Gastrocnemius medialis (tissue), 4 donors: ENCODE measurements at regions not wholly inside any gene's neighbourhood (a gene's known extent, or its start where the extent isn't known, plus 50 kb on each side); places are given as distances from the start of the nearest gene placed in this dataset.
A peak's percentile ranks its signal among the peaks of the same experiment; 100 is the strongest.

Experiments
- ATAC-seq, 2 donors: fragments of 150-250 bp; one replicate each; pipeline ENCODE4 v1.9.1; 2016
- DNase-seq, 2 donors: peaks; one replicate each; pipeline ENCODE4 v3.0.0-alpha.2; 2019
- H3K27ac ChIP-seq, 4 donors: fragments of 200-600 bp; sonication (generic); 1 replicate in 1 of 4; 2 replicates in 3 of 4; pipeline ENCODE4 v1.5.1; 2016 to 2018; ENCODE audit warnings: mild to moderate bottlenecking in 2 of 4, moderate library complexity in 1 of 4
- H3K27me3 ChIP-seq, 3 donors: fragments of 200-600 bp; sonication (generic) in 2 of 3; 1 replicate in 1 of 3; 2 replicates in 2 of 3; pipeline versions ENCODE4 v1.5.1 to v1.6.0; 2016 to 2019; ENCODE audit warnings: mild to moderate bottlenecking in 1 of 3, moderate library complexity in 1 of 3
- H3K36me3 ChIP-seq, 2 donors: fragments of 200-600 bp; sonication (generic) in 1 of 2; one replicate each; pipeline ENCODE4 v1.5.1; 2017 to 2018
- H3K4me1 ChIP-seq, 2 donors: fragments of 200-600 bp; sonication (generic) in 1 of 2; one replicate each; pipeline ENCODE4 v1.5.1; 2016 to 2017; ENCODE audit warnings: mild to moderate bottlenecking in 2 of 2
- H3K4me3 ChIP-seq, 4 donors: fragments of 200-600 bp; sonication (generic) in 3 of 4; 1 replicate in 1 of 4; 2 replicates in 3 of 4; pipeline ENCODE4 v1.5.1; 2016 to 2019; ENCODE audit warnings: mild to moderate bottlenecking in 2 of 4
- H3K9me3 ChIP-seq, 3 donors: fragments of 200-600 bp; sonication (generic) in 2 of 3; 1 replicate in 1 of 3; 2 replicates in 2 of 3; pipeline ENCODE4 v1.5.1; 2016 to 2019
- POLR2A ChIP-seq, 2 donors: fragments of 450-650 bp; IDR thresholded peaks; one replicate each; pipeline ENCODE4 v1.6.1; 2017; ENCODE audit warnings: antibody characterized with exemption in 2 of 2, mild to moderate bottlenecking in 2 of 2, moderate library complexity in 2 of 2
- in situ Hi-C, 4 donors: fragments of 200-750 bp; cut with MboI; loops; one replicate each; pipeline versions ENCODE4 v1.15.0 to v1.8.0; 2017; ENCODE audit warnings: low sequenced_read_pairs in 4 of 4
- intact Hi-C: fragments of 100-400 bp; cut with DNase I; formaldehyde crosslinking; loops from one replicate; pipeline ENCODE4 v1.15.1; 2023; ENCODE audit warnings: low total_unique reads
- TF ChIP-seq, protein P1 (sequence below), 5 experiments: fragments of 450-650 bp in 3 of 5; fragments of 200-600 bp in 2 of 5; sonication (generic) in 2 of 5; IDR thresholded peaks in 4 of 5; conservative IDR thresholded peaks in 1 of 5; 1 replicate in 4 of 5; 2 replicates in 1 of 5; pipeline ENCODE4 v1.5.1; 2016 to 2019; ENCODE audit warnings: antibody characterized with exemption in 5 of 5, mild to moderate bottlenecking in 3 of 5, moderate library complexity in 3 of 5

DNA sequence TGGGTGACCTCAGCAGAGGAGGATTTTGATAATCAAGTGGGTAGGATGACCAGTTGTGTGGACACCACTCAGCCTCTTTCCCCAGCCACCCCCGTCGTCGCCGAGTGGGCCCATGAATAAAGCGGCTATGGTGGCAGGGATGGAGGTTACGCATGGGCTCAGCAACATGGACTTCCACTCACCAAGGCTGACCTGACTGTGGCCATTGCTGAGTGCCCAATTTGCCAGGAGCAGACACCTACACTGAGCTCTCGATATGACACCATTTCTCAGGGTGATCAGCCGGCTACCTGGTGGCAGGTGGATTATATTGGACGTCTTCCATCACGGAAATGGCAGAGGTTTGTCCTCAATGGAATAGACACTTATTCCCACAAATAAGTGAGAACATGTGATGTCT lies 361.3 kb downstream of the KLHL4 start:
- no peaks in the 10 kb centered on the region for H3K27me3 ChIP-seq
- ATAC-seq: no peak
- intact Hi-C loops: no loop called here
- no peaks in the 10 kb centered on the region for H3K9me3 ChIP-seq
- in situ Hi-C loops: no loop called here
- H3K36me3 ChIP-seq: no peaks in the 10 kb centered on the region
- no peak for DNase-seq
- no peak for TF ChIP-seq POLR2A (IDR thresholded peaks at IDR 0.05)
- TF ChIP-seq, protein P1, sequence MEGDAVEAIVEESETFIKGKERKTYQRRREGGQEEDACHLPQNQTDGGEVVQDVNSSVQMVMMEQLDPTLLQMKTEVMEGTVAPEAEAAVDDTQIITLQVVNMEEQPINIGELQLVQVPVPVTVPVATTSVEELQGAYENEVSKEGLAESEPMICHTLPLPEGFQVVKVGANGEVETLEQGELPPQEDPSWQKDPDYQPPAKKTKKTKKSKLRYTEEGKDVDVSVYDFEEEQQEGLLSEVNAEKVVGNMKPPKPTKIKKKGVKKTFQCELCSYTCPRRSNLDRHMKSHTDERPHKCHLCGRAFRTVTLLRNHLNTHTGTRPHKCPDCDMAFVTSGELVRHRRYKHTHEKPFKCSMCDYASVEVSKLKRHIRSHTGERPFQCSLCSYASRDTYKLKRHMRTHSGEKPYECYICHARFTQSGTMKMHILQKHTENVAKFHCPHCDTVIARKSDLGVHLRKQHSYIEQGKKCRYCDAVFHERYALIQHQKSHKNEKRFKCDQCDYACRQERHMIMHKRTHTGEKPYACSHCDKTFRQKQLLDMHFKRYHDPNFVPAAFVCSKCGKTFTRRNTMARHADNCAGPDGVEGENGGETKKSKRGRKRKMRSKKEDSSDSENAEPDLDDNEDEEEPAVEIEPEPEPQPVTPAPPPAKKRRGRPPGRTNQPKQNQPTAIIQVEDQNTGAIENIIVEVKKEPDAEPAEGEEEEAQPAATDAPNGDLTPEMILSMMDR (IDR thresholded peaks at IDR 0.05 in 4 of 5, conservative IDR thresholded peaks at IDR 0.05 in 1 of 5): no peak
- no peak overlapping the region for H3K27ac ChIP-seq
- no peaks in the 10 kb centered on the region for H3K4me1 ChIP-seq
- no peak overlapping the region for H3K4me3 ChIP-seq

DNA sequence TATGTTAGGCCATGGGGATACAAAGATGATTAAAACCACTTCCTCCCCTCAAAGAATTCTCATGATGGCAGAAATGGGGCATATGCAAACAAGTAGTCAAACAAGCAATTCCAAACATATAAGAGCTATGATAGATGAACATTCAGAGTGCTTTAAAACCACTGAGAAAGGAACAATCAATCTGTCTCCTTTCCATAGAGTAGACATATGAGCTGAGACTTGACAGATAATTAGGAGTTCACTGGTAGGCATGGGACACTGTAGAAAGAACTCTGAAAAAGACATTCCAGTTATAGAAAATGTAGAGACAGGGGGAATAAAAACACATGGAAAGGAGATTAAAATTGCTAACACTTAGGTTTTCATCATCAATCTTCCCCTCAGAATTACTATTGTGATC lies 372.8 kb downstream of the KLHL4 start:
- H3K36me3 ChIP-seq: no peaks in the 10 kb centered on the region
- H3K27ac ChIP-seq: no peak overlapping the region
- TF ChIP-seq, protein P1 (IDR thresholded peaks at IDR 0.05 in 4 of 5, conservative IDR thresholded peaks at IDR 0.05 in 1 of 5): no peak
- TF ChIP-seq POLR2A (IDR thresholded peaks at IDR 0.05): no peak
- no peaks in the 10 kb centered on the region for H3K9me3 ChIP-seq
- DNase-seq (no peak), ATAC-seq (no peak)
- H3K4me3 ChIP-seq: no peak overlapping the region
- in situ Hi-C loops: no loop called here
- H3K4me1 ChIP-seq: no peaks in the 10 kb centered on the region
- no peaks in the 10 kb centered on the region for H3K27me3 ChIP-seq
- intact Hi-C loops: no loop called here

DNA sequence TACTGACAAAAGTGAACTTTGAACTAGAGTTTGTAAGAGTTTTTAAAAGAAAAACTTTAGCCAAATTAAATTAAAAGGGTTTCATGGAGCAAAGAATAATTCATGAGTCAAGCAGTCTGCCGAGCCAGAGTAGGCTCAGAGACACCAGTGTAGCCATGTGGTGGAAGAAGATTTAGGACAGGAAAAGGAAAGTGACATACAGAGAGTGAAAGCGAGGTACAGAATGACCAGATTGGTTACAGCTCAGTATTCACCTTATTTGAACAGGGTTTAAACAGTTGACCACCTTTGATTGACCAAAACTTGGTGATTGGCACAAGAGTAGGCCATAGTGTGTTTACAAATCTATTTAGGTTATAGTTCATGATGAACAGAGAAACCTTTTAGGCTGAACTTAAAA lies 377.8 kb downstream of the KLHL4 start:
- H3K9me3 ChIP-seq: no peaks in the 10 kb centered on the region
- H3K27me3 ChIP-seq: no peaks in the 10 kb centered on the region
- H3K27ac ChIP-seq: no peak overlapping the region
- no peak for ATAC-seq
- H3K36me3 ChIP-seq: no peaks in the 10 kb centered on the region
- no peaks in the 10 kb centered on the region for H3K4me1 ChIP-seq
- no peak for TF ChIP-seq POLR2A (IDR thresholded peaks at IDR 0.05)
- TF ChIP-seq, protein P1 (IDR thresholded peaks at IDR 0.05 in 4 of 5, conservative IDR thresholded peaks at IDR 0.05 in 1 of 5): no peak
- in situ Hi-C loops: no loop called here
- intact Hi-C loops: no loop called here
- H3K4me3 ChIP-seq: no peak overlapping the region
- DNase-seq: no peak

DNA sequence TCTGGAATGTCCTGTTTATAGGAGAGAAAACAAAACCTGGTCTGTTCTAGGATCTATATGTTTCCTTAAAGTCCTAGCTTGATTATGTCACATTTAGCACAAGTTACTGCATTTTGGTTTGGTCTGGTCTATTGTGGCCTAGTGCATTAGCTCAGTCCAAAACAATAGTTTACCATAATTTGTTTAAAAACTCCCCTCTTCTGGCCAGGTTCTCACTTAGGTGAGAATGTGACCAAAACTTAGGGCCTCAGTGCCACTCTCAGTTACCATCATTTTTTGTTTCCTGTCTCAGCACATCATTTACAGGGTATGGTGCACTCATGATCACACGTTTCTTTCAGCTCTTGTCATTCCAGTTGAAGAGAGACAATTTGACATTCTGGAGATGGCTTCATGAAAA lies 378.5 kb downstream of the KLHL4 start:
- no peak overlapping the region for H3K4me3 ChIP-seq
- TF ChIP-seq POLR2A (IDR thresholded peaks at IDR 0.05): no peak
- TF ChIP-seq, protein P1 (IDR thresholded peaks at IDR 0.05 in 4 of 5, conservative IDR thresholded peaks at IDR 0.05 in 1 of 5): no peak
- DNase-seq (no peak), ATAC-seq (no peak)
- H3K4me1 ChIP-seq: no peaks in the 10 kb centered on the region
- no peaks in the 10 kb centered on the region for H3K9me3 ChIP-seq
- in situ Hi-C loops: no loop called here
- H3K27me3 ChIP-seq: no peaks in the 10 kb centered on the region
- no peak overlapping the region for H3K27ac ChIP-seq
- H3K36me3 ChIP-seq: no peaks in the 10 kb centered on the region
- intact Hi-C loops: no loop called here

DNA sequence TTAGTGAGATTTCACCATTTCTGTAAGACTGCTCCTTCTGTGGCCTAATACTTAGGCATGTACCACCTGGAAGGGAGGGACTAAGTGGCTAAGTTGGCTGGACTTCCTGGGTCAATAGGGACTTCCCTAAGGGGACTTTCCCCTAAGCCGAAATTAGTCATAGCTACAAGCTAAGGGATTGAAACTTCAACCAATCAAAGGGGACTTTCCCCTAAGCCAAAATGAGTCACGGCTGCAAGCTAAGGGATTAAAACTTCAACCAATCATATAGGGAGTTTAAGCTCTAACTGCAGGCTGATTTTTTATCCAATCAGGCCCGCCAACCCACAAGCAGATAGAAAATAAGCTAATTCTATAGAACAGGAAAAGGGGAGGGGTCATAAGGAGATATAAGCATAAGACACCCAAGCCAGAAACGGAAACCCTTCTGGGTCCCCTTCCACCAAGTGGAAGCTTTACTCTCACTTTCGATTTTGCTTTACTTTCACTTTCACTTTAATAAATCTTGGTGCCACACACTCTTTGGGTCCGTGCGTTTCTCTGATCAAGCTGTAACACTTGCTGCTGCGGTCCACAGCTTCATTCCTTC lies 382.8 kb downstream of the KLHL4 start:
- ATAC-seq (no peak), DNase-seq (no peak)
- Histone ChIP-seq H3K4me3 (peak overlapping the region in 1 of 4 donors; percentile 11), H3K36me3 (no peaks in the 10 kb centered on the region), H3K9me3 (no peaks in the 10 kb centered on the region), H3K4me1 (no peaks in the 10 kb centered on the region), H3K27ac (no peak overlapping the region), H3K27me3 (no peaks in the 10 kb centered on the region)
- intact Hi-C loops: no loop called here
- in situ Hi-C loops: no loop called here
- no peak for TF ChIP-seq POLR2A (IDR thresholded peaks at IDR 0.05)
- TF ChIP-seq, protein P1 (IDR thresholded peaks at IDR 0.05 in 4 of 5, conservative IDR thresholded peaks at IDR 0.05 in 1 of 5): no peak
